ENCODE measurements at regions not wholly inside any gene's neighbourhood (a gene's known extent, or its start where the extent isn't known, plus 50 kb on each side); places are given as distances from the start of the nearest gene placed in this dataset.

GRCh38 chr5:61969347-61969746 lies 336.7 kb upstream of the KIF2A start:
- DNase-seq: no peak

- no peak for DNase-seq
Measured at GRCh38 chr5:61969755-61970154, 336.3 kb upstream of the KIF2A start.

- DNase-seq: no peak
Measured at GRCh38 chr5:61970218-61970617, 335.8 kb upstream of the KIF2A start.

- no peak for DNase-seq
Measured at GRCh38 chr5:61974680-61975079, 331.3 kb upstream of the KIF2A start.

- no peak for DNase-seq
Measured at GRCh38 chr5:61981886-61982285, 324.1 kb upstream of the KIF2A start.

- DNase-seq: no peak
Measured at GRCh38 chr5:61991430-61991829, 314.6 kb upstream of the KIF2A start.

- no peak for DNase-seq
Measured at GRCh38 chr5:61991866-61992265, 314.1 kb upstream of the KIF2A start.

GRCh38 chr5:61993295-61993927 lies 312.6 kb upstream of the KIF2A start:
- DNase-seq: no peak

GRCh38 chr5:61994171-61994570 lies 311.8 kb upstream of the KIF2A start:
- DNase-seq: no peak

- no peak for DNase-seq
Measured at GRCh38 chr5:61995486-61995885, 310.5 kb upstream of the KIF2A start.

GRCh38 chr5:61999371-61999770 lies 306.6 kb upstream of the KIF2A start:
- DNase-seq: no peak

- no peak for DNase-seq
Measured at GRCh38 chr5:62000646-62001045, 305.4 kb upstream of the KIF2A start.

GRCh38 chr5:62001640-62002039 lies 304.4 kb upstream of the KIF2A start:
- DNase-seq: no peak

- DNase-seq: no peak
Measured at GRCh38 chr5:62002436-62002835, 303.6 kb upstream of the KIF2A start.

GRCh38 chr5:62005551-62005950 lies 300.5 kb upstream of the KIF2A start:
- DNase-seq: no peak

- DNase-seq: no peak
Measured at GRCh38 chr5:62007457-62007856, 298.5 kb upstream of the KIF2A start.

- DNase-seq: no peak
Measured at GRCh38 chr5:62011089-62011664, 294.8 kb upstream of the KIF2A start.

- DNase-seq: no peak
Measured at GRCh38 chr5:62017092-62017491, 288.9 kb upstream of the KIF2A start.

- no peak for DNase-seq
Measured at GRCh38 chr5:62029303-62029702, 276.7 kb upstream of the KIF2A start.

- no peak for DNase-seq
Measured at GRCh38 chr5:62030326-62030725, 275.7 kb upstream of the KIF2A start.

- no peak for DNase-seq
Measured at GRCh38 chr5:62038024-62038423, 268.0 kb upstream of the KIF2A start.

- no peak for DNase-seq
Measured at GRCh38 chr5:62041156-62041756, 264.8 kb upstream of the KIF2A start.

- DNase-seq: no peak
Measured at GRCh38 chr5:62042007-62042406, 264.0 kb upstream of the KIF2A start.

All from NCI-H1930 (cell line).